GM18909 (cell line): ENCODE measurements at regions not wholly inside any gene's neighbourhood (a gene's known extent, or its start where the extent isn't known, plus 50 kb on each side); places are given as distances from the start of the nearest gene placed in this dataset.
"Not testable (repeated sequence)": the region's sequence is repeated elsewhere in the genome, so short reads cannot be mapped to it uniquely, and the experiment has no call there.

Experiments used
- ATAC-seq: cut with Tn5 transposase; IDR thresholded peaks from one replicate; pipeline ENCODE4 v1.9.1; 2021; ENCODE audit warnings: mild to moderate bottlenecking; ENCODE audit not compliant: unreplicated experiment, poor library complexity

- ATAC-seq = no peak
Observed at GRCh38 chr5:2369178-2369577, 382.3 kb downstream of the IRX2 start.

DNA sequence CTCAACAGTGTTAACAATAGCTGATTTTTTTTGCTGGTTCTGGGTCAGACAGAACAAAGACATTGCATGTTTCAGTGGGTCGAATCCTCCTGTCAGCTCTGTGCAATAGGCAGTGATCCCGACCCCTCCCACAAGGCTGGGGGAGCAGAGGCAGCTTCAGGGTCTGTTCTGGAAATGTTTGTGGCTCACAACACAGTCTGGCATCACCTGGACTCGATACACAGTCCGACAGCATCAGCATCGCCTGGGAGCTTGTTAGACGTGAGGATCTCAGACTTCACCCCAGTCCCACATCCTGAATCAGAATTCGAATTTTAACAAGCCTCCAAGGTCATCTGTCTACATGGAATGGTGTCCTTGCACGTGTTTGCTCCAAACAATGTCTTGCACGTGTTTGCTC is 384.7 kb downstream of the IRX2 start:
- ATAC-seq = no peak

- no peak for ATAC-seq
Observed at GRCh38 chr5:2357309-2357708, 394.2 kb downstream of the IRX2 start.

DNA sequence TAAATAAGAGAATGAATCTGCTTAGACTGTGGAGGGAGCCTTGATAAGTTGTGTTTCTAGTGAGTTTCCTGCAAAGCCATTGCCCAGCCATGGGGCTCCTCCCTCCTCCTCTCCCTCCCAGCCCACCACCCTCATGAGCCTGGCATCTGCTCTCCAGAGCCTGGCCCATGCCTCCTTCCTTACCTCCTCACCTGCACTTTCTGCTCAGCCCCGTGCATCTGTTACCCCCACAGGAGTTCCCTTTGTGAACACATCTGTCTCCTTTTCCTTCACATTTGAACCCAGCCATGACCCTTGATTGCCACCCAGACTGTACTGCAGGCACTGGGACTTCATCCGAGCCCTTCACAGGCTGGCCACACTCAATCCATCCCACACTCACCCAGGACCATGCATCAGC is 395.6 kb downstream of the IRX2 start:
- no peak for ATAC-seq

DNA sequence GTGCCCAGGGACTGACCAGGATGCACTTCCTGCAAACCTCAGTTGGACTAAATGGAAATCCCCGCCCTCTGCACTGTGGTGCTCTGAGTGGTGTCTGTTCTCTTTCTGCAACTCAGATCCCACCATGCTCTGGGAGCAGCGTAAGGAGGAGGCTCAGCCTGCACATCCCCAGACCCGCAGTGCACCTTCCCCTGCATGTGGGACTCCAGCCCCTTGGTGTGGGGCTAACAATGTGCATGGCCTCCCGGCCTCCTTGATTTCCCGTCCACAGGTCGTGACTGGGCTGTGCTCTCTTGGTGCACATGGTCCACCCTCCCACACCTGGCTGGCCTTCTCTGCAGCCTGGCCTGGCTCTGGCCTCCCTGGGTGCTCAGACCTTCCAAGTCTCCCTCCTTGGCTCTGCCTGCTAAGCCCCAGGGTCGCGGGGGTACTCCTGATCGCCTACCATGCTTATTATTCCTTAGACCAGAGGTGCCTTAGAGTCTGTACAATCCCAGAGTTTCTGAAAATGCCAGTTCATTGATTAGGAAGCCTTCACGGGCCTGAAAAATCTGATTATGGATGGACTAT is 397.5 kb downstream of the IRX2 start:
- no peak for ATAC-seq

DNA sequence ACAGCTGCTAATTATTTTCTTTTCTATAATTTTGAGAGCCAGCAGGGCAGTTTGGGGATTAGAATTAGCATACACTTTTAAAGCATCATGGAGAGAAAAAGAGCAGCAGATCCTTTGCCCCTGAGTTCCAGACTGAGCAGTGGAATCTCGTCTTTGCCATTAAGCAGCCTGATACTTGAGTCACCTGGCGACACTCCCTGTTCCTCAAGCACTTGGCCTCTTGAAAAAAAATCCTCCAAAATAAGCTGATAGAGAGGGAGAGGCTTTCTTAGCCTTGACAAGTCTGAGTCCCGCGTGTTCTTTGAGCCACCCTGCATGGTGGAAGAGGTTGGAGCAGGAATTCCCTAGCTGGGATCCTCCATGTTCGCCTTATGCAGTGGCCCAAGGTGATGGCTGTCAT is 398.3 kb downstream of the IRX2 start:
- ATAC-seq = no peak

DNA sequence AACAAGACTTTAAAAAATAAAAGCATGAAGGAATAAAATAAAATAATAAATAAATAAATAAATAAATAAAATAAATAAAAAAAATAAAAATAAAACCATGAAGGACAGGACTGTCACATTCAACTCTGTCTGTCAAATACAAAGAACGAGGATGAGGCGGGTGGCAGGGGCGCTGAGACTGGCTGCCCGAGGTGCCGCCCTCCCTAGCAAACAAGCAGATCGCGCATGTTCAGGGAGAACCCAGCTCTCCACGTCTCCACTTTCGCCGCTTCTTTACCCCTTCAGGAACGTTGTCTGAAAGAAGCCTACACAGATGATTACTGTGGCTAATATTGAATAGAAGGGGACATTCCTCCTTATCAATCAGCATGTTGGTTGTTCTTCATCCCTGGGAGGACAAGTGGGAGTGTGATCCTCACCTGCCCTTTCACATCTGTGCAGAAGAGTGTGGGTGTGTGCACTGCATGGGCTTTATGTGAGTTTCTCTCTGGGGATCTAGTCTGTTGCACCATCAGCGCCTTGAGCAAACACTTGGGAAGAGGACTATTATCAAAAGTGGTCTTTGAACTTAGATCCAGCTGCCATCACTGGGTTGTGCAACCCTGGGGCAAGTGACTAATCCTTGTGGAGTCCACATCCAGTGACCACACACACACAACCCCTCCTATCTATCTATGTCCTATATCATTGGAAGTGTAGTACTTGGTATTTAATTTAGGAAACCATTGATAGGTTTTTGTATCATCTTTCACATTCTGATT is 399.2 kb downstream of the IRX2 start:
- no peak for ATAC-seq

DNA sequence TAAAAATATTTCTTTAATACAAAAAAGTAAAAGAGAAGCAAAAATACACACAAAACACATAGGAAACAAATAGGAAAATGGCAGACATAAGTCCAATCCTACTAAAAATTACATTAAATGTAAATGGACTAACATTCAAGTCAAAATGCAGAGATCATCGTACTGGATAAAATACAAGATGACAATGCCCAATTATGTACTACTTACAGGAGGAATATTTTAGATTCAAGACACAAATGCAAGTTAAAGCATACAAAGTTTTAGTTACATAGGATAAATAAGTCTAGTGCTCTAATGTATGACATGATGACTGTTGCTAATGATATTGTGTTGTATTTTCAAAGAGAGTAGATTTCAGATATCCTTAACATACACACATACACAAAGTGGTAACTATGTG is 401.7 kb downstream of the IRX2 start:
- ATAC-seq = not testable (repeated sequence)

DNA sequence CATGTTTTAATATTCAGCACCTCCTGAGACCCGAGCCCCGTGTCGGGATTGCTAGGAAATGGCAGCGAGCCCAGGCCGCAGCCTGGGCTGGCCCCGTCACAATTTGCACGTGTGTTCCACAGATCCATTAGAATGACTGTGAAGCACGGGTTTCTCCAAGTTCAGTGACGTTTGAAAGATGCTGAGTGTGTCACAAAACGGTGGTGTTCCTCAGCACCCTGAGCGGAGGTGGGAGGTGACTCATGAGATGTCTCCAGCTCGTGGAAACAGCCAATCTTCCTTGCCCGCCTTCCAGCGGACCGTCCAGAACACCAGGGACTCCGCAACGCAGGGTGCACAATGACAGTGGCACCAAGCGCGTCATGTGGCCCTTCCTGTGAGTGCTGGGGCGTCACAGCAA is 412.8 kb downstream of the IRX2 start:
- no peak for ATAC-seq

DNA sequence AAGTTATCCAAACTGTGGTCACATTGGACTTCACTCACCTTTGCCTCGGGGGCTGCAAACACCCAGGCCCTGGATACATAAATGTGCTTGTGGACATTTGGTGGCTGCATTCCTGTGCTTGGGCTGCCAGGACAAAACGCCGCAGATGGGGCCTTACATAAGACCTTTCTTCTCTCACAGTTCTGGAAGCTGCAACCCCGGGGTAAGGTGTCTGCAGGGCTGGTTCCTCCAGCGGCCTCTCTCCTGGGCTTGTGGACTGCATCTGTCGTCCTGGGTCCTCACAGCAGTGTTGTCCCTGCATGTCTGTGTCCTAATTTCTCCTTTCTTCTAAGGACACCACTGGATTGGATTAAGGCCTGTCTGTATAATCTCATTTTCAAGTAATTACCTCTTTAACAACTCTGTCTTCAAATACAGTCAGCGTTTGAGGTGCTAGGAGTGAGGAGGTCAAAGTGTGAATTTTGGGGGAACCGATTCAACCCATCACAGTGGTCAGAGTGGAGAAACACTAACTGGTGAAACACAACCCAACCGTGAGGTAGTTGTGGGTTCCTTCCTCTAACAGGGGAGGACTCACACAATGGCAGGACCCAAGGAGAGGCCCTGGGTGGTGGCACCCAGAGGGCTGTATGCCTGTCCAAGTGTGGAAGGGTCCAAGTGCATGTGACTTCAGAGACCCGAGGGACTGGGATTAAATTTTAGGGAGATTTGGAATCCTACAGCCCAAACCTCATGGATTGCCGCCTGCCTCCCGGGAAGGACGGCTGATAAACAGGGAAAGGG is 415.6 kb downstream of the IRX2 start:
- no peak for ATAC-seq

- no peak for ATAC-seq
Observed at GRCh38 chr5:2335125-2335732, 416.2 kb downstream of the IRX2 start.

DNA sequence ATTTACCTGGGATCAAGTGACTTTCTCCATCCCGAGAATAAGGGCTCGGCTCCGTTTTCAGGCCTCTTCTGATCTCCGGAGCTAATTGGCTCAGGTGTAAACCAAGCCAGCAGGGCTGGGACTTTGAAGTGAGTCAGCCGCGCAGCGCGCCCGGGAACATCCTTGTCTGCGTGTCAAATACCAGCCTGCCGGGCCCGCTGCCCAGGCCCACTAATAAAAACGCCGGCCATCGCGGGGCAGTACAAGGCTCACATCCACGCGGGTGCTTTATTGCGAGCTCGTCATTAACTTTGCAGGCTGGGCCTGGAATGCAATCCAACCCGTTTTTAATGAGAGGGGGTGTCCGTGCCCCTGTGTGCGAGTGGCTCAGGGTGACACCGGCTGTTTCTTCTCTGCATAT is 416.8 kb downstream of the IRX2 start:
- no peak for ATAC-seq

GRCh38 chr5:2333291-2333690 is 418.2 kb downstream of the IRX2 start:
- no peak for ATAC-seq

DNA sequence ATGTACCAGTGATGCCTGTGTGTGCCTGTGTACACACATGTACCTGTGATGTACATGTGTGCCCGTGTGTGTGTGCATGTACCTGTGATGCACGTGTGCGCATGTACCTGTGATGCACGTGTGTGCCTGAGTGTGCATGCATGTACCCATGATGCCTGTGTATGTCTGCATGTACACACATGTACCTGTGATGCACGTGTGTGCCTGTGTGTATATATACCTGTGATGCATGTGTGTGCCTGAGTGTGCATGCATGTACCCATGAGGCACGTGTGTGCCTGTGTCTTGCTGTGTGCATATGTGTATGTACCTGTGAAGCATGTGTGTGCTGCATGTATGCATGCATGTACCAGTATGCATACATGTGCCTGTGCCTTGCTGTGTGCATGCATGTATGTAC is 419.0 kb downstream of the IRX2 start:
- no peak for ATAC-seq

DNA sequence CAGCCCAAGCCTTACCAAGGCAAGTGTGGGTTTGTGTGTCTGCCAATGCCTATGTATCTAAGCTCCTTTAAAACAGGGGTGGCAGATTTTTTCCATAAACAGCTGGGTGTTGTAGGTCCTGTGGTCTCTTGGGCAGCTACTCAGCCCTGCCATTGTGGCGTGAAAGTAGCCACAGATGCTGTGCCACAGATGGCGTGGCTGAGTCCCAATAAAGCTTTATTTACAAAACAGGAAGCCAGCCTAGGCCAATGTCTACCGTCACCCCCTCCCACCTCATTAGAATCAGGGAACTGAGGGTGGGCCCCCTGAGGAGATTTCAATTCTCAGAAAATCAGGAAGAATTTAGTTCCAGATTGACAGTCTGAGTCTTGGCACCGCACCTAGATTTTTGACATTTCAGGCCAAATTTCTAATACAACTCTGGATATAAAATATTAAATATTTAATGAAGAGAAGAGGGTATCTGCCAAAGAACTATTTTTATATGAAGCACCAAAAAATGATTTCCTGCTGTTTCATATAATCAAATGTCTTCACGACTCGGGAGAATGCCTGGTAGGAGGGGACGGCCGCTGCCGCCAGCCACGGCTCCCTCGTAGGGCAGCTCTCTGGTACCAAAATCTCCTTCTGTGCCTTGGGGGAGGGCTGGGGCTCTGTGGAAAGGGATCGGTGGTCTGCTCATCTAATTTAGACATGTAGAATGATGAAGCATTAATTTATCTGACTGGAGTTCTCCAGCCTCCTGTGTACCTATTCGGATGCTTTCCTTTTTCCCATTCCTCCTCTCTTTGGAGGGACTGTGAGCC is 420.9 kb downstream of the IRX2 start:
- no peak for ATAC-seq

- no peak for ATAC-seq
Observed at GRCh38 chr5:2329741-2330140, 421.7 kb downstream of the IRX2 start.

DNA sequence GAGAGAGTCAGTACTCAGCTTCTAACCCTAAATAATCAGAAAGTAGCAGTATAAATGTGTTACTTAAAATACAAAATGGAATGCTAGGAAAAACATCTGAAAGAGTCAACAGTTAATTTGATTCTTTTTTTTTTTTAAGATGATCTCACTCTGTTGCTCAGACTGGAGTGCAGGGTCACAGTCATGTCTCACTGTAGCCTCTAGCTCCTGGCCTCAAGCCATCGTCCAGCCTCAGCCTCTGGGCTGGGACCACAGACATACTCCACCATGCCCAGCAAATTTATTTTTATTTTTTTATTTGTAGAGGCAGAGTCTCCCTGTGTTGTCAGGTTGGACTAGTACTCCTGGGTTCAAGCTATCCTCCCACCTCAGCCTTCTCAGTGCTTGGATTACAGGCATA is 424.9 kb downstream of the IRX2 start:
- no peak for ATAC-seq

DNA sequence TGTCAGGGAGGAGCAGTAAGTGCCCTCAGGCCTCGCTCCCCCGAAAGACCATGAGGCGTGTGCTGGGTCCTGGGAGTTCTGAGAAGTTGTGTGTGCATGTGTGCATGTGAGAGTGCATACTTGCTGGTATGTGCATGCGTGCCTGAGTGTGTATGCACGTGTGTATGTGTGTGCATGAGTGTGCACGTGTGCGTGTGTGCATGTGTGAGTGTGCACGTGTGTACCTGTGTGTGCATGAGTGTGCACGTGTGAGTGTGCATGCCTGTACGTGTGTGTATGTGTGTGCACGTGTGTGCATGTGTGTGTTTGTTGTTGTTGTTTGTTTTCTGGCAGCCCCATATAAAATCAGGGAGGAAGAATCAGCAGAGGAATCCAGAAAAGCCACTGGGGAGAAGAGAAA is 426.7 kb downstream of the IRX2 start:
- ATAC-seq = no peak

GRCh38 chr5:2320611-2321010 is 430.9 kb downstream of the IRX2 start:
- ATAC-seq = no peak

- no peak for ATAC-seq
Observed at GRCh38 chr5:2317540-2317939, 433.9 kb downstream of the IRX2 start.
